ENCODE measurements at regions not wholly inside any gene's neighbourhood (a gene's known extent, or its start where the extent isn't known, plus 50 kb on each side); places are given as distances from the start of the nearest gene placed in this dataset.

GRCh38 chrX:103153661-103154060 is 60.7 kb upstream of the NXF3 start:
- TF ChIP-seq EZH2phosphoT487 (IDR thresholded peaks at IDR 0.05; ENCODE audit: borderline replicate concordance) (no peak), CTCF (conservative IDR thresholded peaks at IDR 0.05; ENCODE audit: low read length) (no peak)

Measured in Loucy (cell line).